Ishikawa (cell line): ENCODE measurements at regions not wholly inside any gene's neighbourhood (a gene's known extent, or its start where the extent isn't known, plus 50 kb on each side); places are given as distances from the start of the nearest gene placed in this dataset.

Experiments
- CEBPB ChIP-seq: IDR thresholded peaks from 2 replicates; pipeline ENCODE4 v1.6.1; 2012
- CREB1 ChIP-seq: IDR thresholded peaks from 2 replicates; pipeline ENCODE4 v1.6.1; 2012; ENCODE audit warnings: low read depth
- EGR1 ChIP-seq: IDR thresholded peaks from 2 replicates; pipeline ENCODE4 v1.6.1; 2012
- EP300 ChIP-seq: IDR thresholded peaks from 2 replicates; pipeline ENCODE4 v1.6.1; 2012; ENCODE audit warnings: borderline replicate concordance
- FOXM1 ChIP-seq: IDR thresholded peaks from 2 replicates; pipeline ENCODE4 v1.6.1; 2012; ENCODE audit warnings: low read depth, borderline replicate concordance
- NFIC ChIP-seq: IDR thresholded peaks from 2 replicates; pipeline ENCODE4 v1.6.1; 2012
- RAD21 ChIP-seq: IDR thresholded peaks from 2 replicates; pipeline ENCODE4 v1.6.1; 2012; ENCODE audit warnings: low read depth
- TAF1 ChIP-seq: IDR thresholded peaks from 2 replicates; pipeline ENCODE4 v1.6.1; 2012; ENCODE audit warnings: low read depth, mild to moderate bottlenecking
- TCF12 ChIP-seq: IDR thresholded peaks from 2 replicates; pipeline ENCODE4 v1.6.1; 2012; ENCODE audit warnings: low read depth
- TEAD4 ChIP-seq: IDR thresholded peaks from 2 replicates; pipeline ENCODE4 v1.6.1; 2012
- YY1 ChIP-seq: IDR thresholded peaks from 2 replicates; pipeline ENCODE4 v1.6.1; 2012; ENCODE audit warnings: low read depth
- ZBTB7A ChIP-seq: IDR thresholded peaks from 2 replicates; pipeline ENCODE4 v1.6.1; 2012; ENCODE audit warnings: low read depth
- TF ChIP-seq, protein P1 (sequence below): IDR thresholded peaks from 2 replicates; pipeline ENCODE4 v1.6.1; 2012; ENCODE audit warnings: low read depth, mild to moderate bottlenecking
- TF ChIP-seq, protein P2 (sequence below): IDR thresholded peaks from 2 replicates; pipeline ENCODE4 v1.6.1; 2012
- TF ChIP-seq, protein P3 (sequence below): IDR thresholded peaks from 2 replicates; pipeline ENCODE4 v1.6.1; 2012

DNA sequence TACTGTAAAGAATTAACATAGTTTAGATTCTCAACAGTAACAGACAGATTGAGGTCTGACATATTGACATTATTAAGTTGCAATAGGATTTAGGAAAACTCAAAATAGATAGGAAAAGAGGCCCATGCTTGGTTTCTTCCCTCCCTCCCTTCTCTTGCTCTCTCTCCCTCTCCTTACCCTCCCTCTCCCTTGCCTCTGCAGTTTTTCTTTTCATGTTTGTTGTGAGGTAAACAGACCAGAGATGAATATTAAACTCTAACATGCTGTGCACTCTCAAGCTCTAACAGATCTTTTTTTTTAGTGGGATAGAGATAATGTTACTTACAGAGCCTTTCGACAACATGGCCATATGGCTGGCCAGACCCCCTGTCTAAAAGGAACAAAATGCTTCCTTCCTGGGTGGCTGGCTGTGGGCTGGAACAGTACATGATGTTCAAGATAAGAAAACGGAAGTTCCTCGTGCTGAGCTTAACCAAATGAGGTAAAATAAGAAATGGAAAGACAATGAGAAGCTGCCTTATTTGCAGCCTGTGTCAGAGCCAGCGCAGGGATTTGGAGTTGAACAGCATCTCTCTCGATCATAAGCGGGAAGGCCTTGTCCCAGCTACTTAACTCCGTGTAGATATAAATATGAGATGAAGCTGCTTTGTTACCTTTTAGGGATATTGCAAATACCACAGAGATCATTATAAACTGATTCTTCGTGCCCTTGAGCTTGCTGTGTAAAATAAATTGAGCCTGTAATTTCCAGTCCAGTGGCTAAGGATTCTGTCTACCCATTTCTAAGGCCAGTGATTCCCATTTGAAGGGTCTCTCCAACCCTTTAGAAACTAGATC is 391.9 kb upstream of the NPVF start:
- no peak for TF ChIP-seq TCF12
- TF ChIP-seq CREB1 = no peak
- no peak for TF ChIP-seq FOXM1
- TF ChIP-seq, protein P1, sequence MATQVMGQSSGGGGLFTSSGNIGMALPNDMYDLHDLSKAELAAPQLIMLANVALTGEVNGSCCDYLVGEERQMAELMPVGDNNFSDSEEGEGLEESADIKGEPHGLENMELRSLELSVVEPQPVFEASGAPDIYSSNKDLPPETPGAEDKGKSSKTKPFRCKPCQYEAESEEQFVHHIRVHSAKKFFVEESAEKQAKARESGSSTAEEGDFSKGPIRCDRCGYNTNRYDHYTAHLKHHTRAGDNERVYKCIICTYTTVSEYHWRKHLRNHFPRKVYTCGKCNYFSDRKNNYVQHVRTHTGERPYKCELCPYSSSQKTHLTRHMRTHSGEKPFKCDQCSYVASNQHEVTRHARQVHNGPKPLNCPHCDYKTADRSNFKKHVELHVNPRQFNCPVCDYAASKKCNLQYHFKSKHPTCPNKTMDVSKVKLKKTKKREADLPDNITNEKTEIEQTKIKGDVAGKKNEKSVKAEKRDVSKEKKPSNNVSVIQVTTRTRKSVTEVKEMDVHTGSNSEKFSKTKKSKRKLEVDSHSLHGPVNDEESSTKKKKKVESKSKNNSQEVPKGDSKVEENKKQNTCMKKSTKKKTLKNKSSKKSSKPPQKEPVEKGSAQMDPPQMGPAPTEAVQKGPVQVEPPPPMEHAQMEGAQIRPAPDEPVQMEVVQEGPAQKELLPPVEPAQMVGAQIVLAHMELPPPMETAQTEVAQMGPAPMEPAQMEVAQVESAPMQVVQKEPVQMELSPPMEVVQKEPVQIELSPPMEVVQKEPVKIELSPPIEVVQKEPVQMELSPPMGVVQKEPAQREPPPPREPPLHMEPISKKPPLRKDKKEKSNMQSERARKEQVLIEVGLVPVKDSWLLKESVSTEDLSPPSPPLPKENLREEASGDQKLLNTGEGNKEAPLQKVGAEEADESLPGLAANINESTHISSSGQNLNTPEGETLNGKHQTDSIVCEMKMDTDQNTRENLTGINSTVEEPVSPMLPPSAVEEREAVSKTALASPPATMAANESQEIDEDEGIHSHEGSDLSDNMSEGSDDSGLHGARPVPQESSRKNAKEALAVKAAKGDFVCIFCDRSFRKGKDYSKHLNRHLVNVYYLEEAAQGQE = no peak
- no peak for TF ChIP-seq ZBTB7A
- TF ChIP-seq EGR1 = no peak
- no peak for TF ChIP-seq RAD21

DNA sequence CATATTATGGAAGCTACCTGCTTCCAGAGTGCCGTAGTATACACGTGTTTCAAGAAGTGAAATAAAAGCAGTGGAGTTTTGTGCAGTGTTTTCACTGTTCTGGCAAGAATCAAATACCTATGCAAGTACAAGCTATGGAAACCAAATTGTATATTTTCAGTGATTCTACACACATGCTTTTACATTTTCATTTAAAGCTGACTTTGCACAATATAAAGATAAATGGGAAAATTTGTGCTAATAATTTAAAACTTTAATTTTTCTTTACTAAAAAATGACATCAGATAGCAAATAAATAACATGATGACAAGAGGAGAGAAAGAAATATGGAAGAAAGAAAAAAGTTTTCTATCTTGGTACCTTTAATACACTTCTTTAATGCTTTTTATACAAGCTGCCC is 393.7 kb upstream of the NPVF start:
- TF ChIP-seq TCF12 = no peak

DNA sequence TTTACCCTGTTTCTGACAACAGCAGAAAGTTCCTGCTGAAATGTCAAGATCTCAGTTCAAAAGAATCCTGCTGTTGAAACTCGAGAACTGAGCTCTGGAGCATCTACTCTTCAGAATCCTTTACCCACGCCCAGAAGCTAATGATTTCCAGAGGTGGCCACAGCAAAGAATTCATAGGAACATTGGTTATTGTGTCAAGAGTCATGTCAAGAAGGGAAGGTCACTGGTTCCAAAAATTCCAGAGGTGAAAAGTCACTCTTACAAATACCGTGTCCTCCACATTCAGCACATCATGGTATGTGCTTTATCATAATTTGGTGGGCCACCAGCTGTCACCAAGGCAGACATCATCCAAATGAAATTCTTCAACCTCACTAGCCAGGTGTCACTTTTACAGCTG is 394.4 kb upstream of the NPVF start:
- no peak for TF ChIP-seq YY1
- no peak for TF ChIP-seq CEBPB
- no peak for TF ChIP-seq FOXM1
- no peak for TF ChIP-seq RAD21
- no peak for TF ChIP-seq ZBTB7A
- TF ChIP-seq, protein P2, sequence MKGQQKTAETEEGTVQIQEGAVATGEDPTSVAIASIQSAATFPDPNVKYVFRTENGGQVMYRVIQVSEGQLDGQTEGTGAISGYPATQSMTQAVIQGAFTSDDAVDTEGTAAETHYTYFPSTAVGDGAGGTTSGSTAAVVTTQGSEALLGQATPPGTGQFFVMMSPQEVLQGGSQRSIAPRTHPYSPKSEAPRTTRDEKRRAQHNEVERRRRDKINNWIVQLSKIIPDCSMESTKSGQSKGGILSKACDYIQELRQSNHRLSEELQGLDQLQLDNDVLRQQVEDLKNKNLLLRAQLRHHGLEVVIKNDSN = no peak
- TF ChIP-seq TAF1 = no peak
- TF ChIP-seq NFIC = no peak
- no peak for TF ChIP-seq TEAD4
- TF ChIP-seq, protein P1 = no peak
- TF ChIP-seq, protein P3, sequence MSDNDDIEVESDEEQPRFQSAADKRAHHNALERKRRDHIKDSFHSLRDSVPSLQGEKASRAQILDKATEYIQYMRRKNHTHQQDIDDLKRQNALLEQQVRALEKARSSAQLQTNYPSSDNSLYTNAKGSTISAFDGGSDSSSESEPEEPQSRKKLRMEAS = no peak

DNA sequence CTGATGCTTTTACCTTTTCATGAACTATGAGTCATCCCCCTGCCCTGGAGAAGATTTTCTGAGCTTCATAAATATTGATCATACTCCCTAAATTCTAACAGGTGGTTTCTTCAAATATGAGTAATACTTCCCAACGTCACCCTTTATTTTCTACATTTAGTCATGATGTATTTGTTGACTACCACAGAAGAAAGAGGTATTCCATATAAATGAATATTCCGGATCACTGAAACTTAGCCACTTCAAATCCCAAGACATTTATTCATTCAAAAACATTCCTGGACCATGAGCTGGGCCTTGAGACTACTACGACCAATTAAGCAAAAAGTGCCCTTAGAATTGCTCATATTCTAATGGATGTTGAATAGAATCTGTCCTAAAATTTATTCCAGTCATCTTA is 395.8 kb upstream of the NPVF start:
- TF ChIP-seq TCF12 (no peak), RAD21 (no peak), ZBTB7A (no peak), CREB1 (no peak), YY1 (no peak), FOXM1 (no peak), TEAD4 (no peak), EP300 (no peak), NFIC (no peak), EGR1 (no peak), CEBPB (no peak), TAF1 (no peak)
- TF ChIP-seq, protein P1 = no peak
- TF ChIP-seq, protein P2 = no peak

DNA sequence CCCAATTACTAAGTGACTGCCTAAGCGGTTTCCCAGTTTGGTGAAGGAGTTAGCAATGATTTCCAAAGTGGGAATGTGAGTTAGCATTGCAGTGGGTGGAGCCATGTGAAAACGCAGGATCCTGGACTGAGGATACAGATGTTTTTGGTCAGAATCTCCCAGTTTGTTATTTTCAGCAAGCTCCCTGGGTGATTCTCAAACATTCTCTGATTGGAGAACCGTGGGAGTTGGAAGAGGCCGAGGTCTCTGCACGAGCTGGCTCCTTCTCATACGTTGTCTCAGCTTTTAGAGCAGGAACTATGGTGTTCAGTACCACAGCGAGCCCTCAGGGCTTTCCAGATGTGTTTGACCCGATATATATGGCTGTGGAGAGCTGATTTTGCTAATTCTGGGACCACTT is 396.5 kb upstream of the NPVF start:
- TF ChIP-seq YY1 (no peak), TCF12 (no peak), NFIC (no peak), ZBTB7A (no peak), FOXM1 (no peak), TEAD4 (no peak), TAF1 (no peak), EP300 (no peak), RAD21 (no peak), CREB1 (no peak), EGR1 (no peak), CEBPB (no peak)
- TF ChIP-seq, protein P3 = no peak
- TF ChIP-seq, protein P1 = no peak
- TF ChIP-seq, protein P2 = no peak
